VCaP (cell line): ENCODE measurements at regions not wholly inside any gene's neighbourhood (a gene's known extent, or its start where the extent isn't known, plus 50 kb on each side); places are given as distances from the start of the nearest gene placed in this dataset.

Experiments used
- H3K27ac ChIP-seq: fragments of 450-650 bp; 2 replicates; pipeline ENCODE4 v1.5.1; 2017
- CTCF ChIP-seq: fragments of 450-650 bp; conservative IDR thresholded peaks from 2 replicates; pipeline ENCODE4 v1.5.1; 2017; ENCODE audit warnings: mild to moderate bottlenecking, moderate library complexity

- no peak for TF ChIP-seq CTCF
- no peak overlapping the region for H3K27ac ChIP-seq
These were observed 874.4 kb upstream of the USP15 start for GRCh38 chr12:61385771-61386170.

GRCh38 chr12:61397668-61398067, 862.5 kb upstream of the USP15 start:
- no peak for TF ChIP-seq CTCF
- no peak overlapping the region for H3K27ac ChIP-seq

GRCh38 chr12:61412201-61412600, 848.0 kb upstream of the USP15 start:
- no peak overlapping the region for H3K27ac ChIP-seq
- no peak for TF ChIP-seq CTCF

- no peak for TF ChIP-seq CTCF
- no peak overlapping the region for H3K27ac ChIP-seq
These were observed 845.7 kb upstream of the USP15 start for GRCh38 chr12:61414470-61414869.

- no peak for TF ChIP-seq CTCF
- no peak overlapping the region for H3K27ac ChIP-seq
These were observed 837.4 kb upstream of the USP15 start for GRCh38 chr12:61422786-61423185.

GRCh38 chr12:61452076-61452475, 808.1 kb upstream of the USP15 start:
- no peak for TF ChIP-seq CTCF
- no peak overlapping the region for H3K27ac ChIP-seq

- peak; percentile 40 for TF ChIP-seq CTCF
- H3K27ac ChIP-seq = no peak overlapping the region
These were observed 772.5 kb upstream of the USP15 start for GRCh38 chr12:61487728-61488127.
